Activated CD4-positive, alpha-beta T cell treated with anti-CD3 and anti-CD28 coated beads, Interleukin-2, amount 50 U/mL, for 16 hours (primary cell): ENCODE measurements at regions not wholly inside any gene's neighbourhood (a gene's known extent, or its start where the extent isn't known, plus 50 kb on each side); places are given as distances from the start of the nearest gene placed in this dataset.

Experiments used
- DNase-seq: peaks from one replicate; pipeline ENCODE4 v3.0.0-alpha.2; 2020

DNA sequence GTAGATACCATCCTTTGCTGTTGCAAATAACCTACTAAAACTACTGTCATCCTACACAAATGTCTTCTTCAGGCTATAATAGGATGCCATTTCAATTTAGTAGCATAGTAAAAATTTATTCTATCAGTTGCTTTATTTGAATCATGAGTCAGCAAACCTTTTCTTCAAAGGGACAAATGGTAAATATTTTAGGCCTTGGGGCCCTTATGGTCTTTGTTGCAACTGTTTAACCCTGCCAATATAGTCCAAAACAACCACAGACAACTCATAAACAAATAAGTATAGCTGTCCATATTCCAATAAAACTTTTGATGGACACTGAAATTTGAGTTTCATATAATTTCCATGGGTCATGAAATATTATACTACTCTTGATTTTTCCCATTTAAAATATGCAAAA is 54.0 kb upstream of the CCBE1 start:
- no peak for DNase-seq

DNA sequence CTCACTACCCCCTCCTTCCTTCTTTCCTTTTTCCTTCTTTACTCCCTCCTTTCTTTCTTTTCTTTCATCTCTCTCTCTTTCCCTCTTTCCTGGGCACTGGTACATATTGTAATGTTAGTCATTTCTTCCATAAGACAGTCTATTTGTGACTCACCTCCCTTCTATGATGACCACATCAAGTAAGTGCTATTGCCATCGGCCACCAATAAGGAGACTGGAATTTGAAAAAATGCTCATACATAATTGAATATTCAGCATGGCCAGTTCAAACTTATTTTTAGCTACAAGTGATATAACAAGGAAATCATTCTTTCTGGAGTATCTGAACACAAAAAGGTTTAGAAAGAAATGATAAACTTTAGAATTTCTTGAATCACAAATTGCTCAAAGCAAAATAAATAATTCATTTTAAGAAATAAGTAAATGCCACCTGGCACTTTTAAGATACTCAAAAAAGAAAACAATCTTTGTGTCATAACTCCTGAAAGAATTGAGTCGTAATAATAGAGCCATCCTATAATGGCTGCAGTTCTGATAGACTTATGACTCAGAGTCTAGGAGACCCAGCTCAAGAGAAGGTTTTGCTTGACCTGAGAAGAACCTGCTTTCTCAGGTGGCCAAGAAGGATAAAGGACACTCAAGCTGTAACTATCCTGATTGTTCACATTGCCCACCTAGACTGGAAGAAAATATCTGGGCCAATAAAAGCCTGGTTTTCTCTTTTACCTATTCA is 51.6 kb upstream of the CCBE1 start:
- DNase-seq: no peak
